Fibroblast of skin of left quadriceps (primary cell): ENCODE measurements at regions not wholly inside any gene's neighbourhood (a gene's known extent, or its start where the extent isn't known, plus 50 kb on each side); places are given as distances from the start of the nearest gene placed in this dataset.

Experiments used
- DNase-seq, 2 experiments: peaks; one replicate each; pipeline ENCODE4 v3.0.0-alpha.2; 2013; ENCODE audit warnings: low read depth in 2 of 2

DNA sequence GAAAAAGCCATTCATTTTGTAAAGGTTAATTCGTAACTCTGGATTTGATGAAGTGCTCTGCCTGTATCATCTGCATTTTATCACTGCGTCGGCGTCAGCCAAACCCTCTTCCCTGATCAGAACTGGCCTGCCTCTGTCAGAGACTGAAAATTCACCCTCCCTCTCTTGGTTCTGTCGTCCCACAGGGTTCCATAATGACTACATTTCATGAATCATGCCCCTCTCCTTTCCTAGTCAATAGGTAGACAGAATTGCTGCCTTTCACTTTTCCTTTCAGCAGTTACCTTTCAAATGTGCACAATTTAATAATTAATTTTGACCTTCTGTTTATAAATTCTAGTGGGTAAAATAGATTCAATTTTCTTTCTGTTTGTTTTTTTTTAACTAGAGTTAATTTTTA lies 423.4 kb downstream of the RFC3 start:
- no peak for DNase-seq

DNA sequence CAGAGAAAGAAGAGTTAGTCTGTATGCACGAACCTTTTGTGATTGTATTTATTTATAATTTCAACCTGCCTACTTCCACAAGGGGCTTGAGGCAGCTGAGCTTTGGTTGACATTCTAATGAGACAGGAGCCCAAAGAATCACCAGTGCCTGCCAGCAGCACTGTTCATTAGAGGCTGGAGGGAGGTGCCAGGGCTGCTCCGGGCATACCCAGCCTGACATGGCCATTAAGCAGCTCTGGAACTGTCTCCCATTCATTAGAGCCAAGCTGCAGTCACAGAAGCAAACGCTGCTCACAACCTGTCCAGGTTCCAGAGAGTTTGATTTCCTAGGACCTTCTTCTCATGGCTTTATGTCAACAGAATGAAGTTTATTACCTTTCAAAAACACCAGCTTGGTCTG lies 425.5 kb downstream of the RFC3 start:
- no peak for DNase-seq

DNA sequence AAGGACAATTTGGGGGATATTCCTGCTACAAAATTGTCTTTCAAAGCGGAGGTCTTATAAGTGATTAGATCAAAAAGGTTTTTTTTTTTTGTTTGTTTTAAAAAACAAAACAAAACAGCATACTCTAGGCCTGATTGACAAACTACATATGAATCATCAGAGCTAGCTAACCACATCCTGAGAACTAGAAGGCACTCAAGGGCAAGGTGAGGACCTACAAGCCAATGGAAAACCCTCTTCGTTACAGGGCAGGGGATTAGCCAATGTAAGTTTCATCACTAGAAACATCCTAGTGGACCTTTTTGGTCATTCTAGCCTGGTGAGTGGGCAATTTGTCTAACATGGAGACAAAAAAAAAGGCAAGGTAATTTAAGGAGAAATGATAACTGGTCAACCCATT lies 428.6 kb downstream of the RFC3 start:
- DNase-seq, result no peak

DNA sequence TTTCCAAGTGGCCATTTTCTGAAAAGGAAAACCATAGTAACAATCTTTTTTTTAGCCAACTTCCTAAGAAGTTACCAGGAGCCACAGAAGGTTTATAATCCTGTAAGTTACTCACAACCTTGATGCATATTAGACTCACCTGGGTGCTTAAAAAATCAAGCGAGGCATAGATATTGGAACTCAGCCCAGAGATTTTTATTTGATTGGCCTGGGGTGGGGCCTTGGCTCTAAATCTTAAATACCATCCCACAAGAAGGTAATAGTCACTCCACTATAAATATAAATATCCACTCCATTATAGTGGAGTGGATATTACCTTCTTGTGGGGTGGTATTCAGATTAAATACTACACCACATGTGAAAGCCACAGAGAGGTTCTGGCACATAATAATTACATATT lies 429.6 kb downstream of the RFC3 start:
- DNase-seq, result no peak

DNA sequence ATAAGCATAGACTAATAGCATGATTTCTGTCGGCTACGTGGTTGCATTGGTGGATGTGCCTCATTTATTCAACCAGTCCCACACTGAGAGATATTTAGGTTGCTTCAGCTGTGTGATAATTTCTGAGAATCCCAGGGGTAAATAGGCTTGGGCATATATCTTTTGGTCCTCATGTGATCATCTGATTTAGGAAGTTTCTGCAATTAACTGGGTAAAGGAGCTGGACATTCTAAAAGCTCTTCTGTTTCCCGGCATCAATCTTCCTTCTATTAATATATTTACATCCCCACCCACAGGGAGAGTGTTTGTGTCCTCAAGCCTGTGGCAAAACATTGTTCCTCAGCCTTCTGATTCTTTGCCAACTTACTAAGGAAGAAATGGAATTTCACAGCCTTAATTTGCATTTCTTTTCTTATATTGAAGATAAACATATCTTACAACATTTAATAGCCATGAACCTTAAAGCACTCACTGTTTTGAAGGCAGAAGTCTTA lies 431.6 kb downstream of the RFC3 start:
- DNase-seq, result no peak

DNA sequence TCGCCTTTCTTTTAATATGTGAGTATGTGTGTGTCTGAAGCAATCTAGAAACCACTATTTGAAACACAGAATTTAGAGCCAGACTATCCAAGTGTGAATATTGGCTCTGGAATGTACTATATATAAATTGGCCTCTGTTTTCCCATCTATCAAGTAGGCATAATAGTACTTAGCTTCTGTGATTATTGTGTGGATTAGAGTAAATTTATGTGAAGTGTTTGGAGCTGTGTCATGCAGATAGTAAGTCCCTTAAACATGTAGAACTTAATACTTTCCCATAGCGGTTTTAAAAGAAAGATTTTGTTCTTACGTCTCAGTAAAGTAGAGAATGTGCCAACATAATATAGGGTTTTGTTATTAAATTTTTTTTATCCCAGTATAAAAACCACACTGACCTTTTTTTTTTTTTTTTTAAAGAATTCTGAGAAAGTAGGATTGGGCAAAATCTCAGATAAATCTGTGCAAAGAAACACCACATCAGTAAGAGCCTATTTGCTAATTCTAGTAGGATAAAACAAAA lies 432.3 kb downstream of the RFC3 start:
- peak in 1 of 2 experiments; percentile 14 for DNase-seq

DNA sequence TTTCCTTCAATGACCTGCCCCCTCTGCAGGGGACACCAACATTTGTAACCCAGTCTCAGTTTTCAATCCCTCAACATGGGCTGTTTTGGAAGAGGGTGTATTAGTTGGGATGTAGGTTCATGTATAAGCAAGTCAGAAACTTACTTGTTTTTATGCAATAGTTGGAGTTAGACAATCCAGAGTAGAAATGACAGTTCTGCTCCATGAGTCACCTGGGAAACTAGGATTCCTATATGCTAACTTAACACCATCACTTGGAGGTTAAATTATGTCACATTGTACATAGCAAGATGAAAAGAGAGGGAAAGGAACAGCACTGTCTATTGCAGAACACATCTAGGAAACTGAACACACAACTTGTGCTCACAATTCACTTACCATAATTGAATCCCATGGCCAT lies 436.4 kb downstream of the RFC3 start:
- no peak for DNase-seq

DNA sequence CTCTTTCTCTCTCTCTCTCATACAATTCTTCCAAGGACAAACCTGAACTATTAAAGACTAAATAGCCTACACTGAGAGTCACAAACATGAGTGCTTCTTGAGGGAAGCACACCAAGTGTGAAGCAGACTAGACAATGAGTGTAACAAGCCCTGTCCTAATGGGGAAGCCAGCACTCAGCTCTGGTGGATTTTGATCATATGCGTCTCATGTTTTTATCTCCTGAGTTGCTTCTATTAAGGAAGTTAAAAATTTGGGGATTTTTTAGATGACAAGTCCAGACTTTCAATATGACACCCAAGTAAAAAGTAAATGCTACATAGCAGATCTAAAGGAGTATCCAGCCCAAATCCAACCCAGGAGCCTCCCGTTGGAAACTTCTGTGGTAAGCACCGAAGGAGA lies 437.8 kb downstream of the RFC3 start:
- DNase-seq, result no peak

DNA sequence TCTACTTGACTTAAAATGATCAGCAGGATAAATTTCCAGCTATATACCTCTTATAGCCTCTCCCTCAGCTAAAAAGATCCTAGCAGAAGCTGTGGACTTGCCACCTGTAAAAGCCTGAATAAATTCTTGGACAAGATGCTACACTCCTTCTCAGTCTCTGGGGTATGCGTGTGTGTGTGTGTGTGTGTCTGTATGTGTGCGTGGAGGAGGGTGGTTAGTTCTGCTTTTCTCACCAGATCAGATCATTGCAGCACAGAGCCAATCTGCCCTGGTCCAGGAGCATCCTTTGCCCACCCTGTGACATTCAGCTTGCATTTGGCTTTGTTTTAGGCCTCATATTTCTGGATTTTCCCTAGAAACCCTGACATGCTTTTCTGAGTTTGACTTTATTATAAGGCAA lies 438.3 kb downstream of the RFC3 start:
- no peak for DNase-seq

DNA sequence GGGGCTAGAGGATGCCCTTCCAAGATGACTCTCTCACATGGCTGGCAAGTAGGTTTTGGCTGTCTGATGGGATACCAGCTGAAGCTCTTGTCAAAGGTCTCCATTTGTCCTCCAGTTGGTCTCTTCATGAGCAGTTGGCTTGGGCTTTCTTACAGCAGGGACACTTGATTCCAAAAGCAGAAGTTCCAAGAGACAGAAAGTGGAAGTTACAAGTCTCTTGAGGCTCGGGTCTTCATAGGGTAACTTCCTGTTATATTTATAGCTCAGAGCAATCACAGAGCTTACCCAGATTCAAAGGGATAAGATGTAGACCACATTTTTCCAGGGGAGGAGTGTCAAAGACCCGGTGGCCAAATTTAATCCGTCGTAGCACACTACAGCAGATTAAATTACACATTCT lies 440.0 kb downstream of the RFC3 start:
- DNase-seq, result no peak

DNA sequence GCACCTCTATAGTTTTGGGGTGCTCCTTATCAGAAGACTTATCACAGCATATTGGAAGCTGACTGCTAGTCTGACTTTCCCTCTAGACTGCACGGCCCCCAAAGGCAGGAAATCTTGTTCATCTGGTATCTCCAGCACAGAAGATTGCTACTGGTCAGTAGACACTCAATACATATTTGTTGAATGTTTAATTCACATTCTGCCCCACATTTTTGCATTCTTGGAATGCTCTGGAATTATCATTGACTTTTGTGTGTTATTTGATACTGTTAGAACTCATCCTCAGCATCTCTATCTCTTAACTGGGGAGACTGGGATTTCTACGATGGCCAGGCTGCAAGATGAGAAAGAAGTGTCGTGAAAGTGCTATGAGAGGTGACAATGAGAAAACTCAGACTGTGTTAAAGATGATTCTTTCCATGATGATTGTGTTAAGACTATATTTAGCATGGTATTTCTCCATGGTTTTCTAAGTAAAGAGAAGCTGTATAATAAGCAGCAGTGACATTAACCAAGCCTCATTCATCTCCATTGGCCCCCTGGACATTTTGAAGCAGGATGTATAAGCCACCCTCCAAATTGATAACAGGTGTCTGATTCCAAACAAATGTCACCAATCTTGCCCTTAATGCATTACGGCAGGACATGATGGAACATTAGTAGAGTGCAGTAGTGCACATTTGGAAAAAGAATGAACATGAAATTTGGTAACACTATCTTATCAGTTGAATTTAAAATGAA lies 440.9 kb downstream of the RFC3 start:
- peak; percentile 44 to 47 for DNase-seq

DNA sequence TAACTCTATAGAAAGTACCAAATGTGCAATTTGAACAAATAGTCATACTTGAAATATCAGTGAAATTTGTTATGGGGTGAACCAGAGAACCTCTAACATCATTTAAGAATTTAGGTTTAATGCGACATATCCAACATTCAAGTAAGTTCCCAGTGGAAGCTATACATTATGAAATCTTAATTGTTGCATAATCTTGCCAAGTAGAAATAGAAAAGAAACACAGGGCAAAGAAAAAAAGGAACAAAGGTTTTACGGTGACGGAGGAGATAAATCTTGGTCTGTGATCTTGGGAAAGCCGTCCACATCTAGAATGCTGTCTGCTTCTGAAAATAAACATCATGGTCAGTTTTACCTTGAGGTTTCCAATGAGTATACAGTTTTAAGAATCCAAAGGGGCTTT lies 445.7 kb downstream of the RFC3 start:
- DNase-seq, result no peak

DNA sequence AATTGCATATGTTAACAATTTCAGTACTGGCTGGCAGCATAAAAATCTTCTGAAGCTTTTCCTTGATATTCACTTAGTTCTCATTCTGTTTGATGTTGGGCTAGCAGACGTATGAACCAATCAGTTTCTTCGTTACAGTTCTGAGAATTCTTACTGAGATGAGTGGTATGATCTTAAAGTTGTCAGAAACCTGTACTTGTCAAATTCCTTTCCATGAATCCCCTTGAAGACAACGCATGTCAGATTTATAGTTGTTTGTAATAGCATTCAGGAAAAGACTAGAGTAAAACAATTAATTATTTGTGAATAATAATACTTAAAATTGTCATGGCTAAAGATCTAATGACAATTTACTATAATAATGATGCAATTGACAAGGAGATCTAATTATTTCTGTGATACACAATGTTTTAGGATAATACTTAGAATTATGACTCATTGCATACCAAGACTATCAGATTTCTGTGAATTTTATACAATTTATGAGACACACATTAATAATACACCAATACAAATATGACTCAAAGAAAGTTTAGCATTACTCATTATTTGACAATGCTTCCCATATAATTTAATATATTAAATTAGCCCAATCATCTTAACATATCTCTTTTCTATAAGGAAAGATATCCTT lies 447.2 kb downstream of the RFC3 start:
- DNase-seq, result peak in 1 of 2 experiments; percentile 6

DNA sequence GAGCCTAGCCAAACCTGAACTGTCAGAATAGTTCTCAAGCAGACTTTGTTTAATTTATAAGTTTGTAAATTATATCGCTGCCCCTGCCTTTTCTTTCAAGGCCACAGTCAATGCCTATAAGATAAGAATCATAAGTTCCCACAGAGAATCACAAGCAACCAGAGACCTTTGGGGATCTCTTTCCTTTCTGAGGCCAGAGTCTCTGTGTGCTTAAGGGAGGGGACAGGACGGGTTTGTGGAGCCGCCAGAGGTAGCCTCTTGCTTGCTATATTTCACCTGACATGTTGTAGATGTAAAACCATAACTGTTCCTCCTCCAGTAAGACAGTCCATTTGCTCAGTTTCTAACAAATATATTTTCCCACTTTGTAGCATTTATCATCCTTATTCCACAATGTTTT lies 458.8 kb downstream of the RFC3 start:
- no peak for DNase-seq

DNA sequence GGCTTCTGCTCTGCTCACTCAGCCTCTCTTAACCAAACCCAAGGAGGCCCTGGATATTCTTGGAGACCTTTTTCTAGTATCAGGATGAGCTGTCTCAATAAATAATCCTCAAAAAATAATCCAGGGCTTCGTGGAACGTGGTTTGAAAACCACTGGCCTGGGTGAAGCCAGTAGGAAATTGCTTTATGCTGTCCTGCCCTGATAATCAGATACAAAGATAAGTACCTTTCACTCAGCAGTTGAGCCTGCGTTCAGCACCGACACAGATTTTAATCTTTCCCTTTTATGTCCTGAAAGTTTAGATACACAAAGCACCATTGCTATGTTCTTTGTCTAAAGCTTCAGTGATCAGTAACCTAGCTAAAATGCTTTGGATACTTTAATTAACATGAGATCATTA lies 460.0 kb downstream of the RFC3 start:
- no peak for DNase-seq

DNA sequence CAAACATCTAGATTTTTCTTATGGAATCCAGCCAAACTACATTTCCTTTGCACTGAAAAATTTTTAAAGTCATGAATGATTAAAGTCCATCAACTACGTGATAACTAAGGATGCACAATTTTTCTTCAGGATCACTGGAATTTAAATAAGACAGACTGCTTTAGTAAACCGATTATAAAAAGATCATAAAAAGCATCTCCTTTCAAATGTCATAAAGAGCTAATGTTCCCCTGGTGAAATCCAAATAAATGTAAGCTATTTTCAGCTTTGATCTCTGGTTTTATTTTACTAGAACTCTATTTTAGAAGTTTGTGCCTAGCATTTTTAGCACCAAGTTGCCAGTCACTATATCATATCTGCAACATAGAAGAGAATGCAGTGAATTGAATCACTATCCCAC lies 460.8 kb downstream of the RFC3 start:
- no peak for DNase-seq

DNA sequence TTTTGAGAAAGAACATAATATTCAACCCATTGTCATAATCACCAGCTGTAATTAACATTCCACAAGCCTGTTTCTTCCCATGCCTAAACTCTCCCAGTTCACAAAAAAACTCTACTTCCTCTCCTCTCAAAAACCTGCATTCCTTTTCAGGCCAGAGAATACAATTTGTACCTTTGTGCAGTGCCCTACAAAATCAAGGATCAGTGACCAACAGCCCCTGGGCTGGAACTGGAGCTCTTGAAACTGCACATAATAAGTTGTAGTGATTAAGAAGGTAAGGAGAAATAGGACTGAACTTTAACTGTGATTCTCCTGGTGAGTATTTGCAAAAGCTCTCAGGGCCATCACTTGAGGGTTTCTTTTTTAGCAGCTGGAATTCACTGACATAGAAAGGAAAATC lies 472.7 kb downstream of the RFC3 start:
- DNase-seq, result no peak

DNA sequence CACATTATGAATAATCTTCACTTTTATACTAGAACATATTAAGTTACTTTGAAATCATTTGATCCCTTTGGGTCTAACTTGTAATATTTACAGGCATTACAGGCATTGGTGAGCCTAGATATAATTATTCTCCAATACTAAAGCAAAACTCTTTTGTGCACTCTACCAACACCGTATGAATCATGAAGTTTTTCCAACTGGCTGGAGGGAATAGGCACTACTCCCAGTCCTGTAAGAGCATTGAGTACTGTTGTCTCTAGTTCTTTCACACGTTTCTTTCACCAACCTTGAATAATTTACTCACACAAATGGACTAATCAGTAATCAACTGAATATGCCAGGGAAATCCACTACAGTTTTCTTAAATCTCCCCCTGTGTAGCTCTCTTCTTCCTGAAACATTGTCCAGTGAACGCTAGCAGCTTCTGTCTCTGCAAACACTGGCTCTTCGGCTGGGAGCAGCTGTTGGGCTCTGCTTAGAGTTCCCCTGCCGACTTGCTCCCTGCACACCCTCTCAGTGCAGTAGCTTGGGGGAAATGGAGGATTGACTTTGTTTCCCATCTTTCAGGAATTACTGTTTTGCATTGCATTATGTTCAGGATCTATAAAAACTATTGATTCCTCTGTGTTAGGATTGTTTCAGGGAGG lies 476.7 kb downstream of the RFC3 start:
- no peak for DNase-seq

DNA sequence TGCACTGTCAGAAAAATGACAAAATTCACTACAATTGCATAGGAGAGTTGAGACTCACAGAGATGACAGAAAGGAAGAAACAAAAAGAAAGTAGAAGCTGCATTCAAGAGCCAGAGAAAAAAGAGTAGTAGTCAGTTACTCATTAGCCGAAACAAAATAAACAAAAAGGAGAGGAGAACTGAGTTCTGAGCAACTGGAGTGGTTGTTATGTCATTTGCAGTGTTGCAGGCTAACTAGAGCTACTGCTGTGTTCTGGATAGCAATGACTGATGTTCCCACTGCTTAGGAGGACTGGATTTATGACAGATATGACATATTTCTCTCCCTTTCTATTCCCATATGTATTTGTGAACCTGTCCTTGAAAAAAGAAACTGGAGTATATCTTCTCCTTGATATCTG lies 482.6 kb downstream of the RFC3 start:
- DNase-seq, result no peak

DNA sequence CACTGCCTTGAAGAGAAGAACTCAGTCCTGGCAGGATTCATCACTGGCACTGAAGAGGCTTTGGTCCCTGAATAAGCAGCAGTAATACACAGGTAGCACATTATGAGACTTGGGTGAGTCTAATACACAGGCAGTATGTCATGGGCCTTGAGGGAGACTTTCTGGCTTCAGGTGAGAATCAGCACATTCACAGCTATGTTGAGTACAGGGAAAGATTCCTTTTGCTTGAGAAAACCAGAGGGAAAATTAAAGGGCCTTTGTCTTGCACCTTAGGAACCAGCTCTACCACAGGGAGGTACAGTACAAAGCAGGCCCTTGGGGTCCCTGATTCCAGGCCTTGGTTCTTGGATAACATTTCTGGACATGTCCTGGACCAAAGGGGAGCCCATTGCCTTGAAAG lies 484.6 kb downstream of the RFC3 start:
- no peak for DNase-seq

DNA sequence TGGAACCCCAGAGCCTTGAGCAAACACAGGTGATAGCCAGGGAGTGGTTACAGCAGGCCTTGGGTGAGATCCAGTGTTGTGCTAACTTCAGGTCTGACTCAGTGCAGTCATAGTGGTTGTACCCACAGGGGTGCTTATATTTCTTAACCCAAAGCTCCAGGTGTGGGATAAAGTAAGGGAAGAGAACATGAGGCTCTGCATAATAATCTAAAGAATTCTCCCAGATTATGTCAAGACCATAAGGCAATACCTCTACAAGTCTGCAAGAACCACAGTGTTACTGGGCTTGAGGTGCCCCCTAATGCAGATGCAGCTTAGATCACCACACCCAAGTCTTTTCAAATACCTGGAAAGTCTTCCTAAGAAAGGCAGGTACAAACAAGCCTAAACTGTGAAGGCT lies 485.4 kb downstream of the RFC3 start:
- DNase-seq, result no peak

DNA sequence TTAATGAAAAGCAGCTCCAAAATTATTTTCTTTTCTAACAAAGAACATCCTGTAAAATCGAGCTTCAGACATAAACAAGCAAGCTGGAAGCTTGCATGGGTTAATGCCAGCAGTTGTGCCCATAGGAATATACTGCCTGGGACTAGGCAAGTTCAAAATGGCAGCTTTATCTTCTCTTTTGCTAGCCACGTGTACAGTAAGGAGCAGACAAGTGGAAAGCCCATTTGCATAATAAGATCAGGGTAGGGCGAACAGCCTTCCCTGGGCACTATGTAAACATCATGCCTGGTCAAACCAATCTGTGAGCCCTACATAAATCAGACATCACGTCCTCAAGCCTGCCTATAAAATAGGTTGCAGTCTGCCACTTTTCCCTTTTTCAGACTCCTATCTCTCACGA lies 489.7 kb downstream of the RFC3 start:
- no peak for DNase-seq

DNA sequence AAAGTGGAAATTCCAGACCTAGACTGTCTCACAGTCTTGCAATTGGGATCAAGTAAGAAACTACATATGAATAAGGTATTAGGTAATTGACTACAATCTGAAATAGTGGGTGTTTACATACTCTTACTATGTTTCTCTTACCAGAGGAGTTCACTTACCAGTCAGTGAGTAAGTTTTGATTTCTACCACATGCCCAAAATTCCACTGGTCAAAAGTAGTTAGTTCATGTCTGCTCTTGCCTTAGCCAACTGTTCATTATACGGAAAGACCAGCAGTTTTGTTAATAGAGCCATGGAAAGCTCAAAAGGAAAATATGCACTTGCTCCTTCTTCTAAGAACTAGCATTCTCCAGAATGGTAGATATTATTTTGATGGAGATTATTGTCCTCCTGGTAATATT lies 490.8 kb downstream of the RFC3 start:
- DNase-seq, result peak in 1 of 2 experiments; percentile 8
